ENCODE measurements at regions not wholly inside any gene's neighbourhood (a gene's known extent, or its start where the extent isn't known, plus 50 kb on each side); places are given as distances from the start of the nearest gene placed in this dataset.
A peak's percentile ranks its signal among the peaks of the same experiment; 100 is the strongest.
"Not testable (repeated sequence)": the region's sequence is repeated elsewhere in the genome, so short reads cannot be mapped to it uniquely, and the experiment has no call there.

DNA sequence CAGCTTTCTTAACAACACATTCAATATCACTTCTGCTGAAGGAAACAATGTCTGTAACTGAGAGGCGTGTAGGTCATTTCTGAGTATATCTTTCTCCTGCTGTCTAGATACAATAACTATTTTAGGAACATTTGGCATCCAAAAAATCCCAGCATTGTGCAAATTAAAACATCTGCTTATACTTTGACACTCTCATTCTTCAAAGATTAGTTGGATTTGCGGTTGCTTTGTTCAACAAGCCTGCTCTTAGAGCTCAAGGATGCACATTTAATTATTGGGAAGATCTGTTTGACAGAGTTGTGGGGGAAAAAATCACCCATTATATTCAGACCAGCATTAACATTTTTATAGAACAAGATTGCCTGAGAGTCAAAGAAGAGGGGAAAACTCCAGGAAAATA, 449.5 kb upstream of the HNRNPA3 start:
- no peak for DNase-seq (ENCODE audit: low spot score)

DNA sequence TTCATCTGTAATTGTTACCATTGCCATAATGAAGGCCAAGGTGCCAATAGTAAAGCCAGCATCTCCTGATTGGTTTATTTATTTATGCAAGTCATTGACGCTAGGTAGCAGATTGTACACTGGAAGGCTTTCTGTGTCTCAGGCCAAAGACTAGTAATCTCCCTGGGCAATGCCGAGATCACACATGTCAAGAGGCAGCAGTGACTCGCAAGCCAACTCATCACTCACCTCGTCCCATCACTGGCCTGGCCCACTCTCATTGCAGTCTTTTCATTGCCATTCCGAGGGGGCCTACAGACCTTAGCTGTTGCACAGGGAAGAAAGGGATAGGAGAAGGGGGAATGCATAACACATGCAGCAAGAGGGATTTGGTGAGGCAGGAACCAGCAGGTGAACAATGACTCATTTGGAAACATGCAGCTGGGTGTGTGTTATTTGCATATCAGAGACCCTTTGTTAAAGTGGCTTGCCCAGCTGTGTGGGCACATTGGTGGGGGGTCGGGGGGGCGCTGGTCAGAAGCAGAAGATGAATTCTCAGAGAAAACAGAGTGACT, 448.7 kb upstream of the HNRNPA3 start:
- no peak for DNase-seq (ENCODE audit: low spot score)

GRCh38 chr2:176764921-176765320, 447.7 kb upstream of the HNRNPA3 start:
- no peak for DNase-seq (ENCODE audit: low spot score)

DNA sequence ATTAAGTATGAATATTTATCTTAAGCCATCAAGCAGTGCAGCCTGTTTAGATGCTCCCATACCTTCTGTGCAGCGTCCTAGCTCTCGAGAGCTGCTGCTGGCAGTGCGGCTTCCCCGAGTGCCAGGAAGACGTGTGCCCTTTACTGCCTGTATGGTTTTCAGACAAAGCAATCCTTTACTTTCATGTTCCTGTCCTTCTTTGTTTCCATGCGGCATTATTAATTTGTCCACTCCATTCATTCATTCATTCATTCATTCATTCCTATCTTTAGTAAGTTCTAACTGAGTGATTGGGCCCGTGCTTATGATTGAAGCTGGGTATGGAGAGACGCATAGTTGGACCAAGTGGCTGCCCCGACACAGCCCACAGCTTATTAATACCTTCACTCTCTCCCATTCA, 446.6 kb upstream of the HNRNPA3 start:
- no peak for DNase-seq (ENCODE audit: low spot score)

DNA sequence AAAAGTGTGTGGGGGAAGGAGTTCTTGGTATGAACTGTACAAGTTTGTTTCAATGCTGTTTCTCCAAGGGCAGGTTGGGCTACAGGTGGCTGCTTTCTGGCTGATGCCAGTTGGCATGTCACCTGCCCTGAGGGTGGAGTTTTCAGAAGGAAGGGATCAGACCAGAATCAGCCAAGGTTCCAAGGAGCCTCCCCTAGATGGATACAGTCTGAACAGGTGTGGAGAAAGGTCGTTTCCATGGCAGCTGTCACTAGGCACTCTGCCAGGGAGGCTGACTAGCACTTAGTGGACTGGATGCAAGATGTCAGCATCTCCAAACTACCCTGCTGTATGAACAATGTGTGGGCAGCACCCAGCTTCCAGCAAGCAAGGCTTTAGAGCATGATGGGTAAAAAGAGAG, 444.4 kb upstream of the HNRNPA3 start:
- DNase-seq (ENCODE audit: low spot score) = peak; percentile 14

DNA sequence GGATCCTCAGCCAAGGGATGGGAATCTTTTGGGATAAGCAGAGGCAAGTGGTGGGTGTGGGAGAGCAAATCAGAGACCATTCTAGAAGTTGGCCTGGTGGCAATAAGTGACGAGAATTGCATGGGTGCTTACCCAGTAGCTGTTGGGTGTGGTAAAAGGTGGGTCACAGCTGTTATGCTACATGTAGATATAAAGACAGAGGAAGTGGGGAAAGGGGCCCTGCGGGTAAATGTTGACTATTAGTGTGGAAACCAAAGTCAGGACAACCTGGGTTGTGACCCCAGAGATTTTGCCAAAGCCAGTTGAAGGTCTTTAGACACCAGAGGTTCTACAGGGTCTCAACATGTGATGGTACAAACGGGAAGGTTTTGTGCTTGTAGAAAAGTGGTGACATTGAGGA, 443.6 kb upstream of the HNRNPA3 start:
- DNase-seq (ENCODE audit: low spot score) = no peak

GRCh38 chr2:176769499-176770370, 442.9 kb upstream of the HNRNPA3 start:
- no peak for DNase-seq (ENCODE audit: low spot score)

- no peak for DNase-seq (ENCODE audit: low spot score)
Observed at GRCh38 chr2:176772816-176773215, 439.8 kb upstream of the HNRNPA3 start.

- DNase-seq (ENCODE audit: low spot score) = no peak
Observed at GRCh38 chr2:176774766-176775451, 437.7 kb upstream of the HNRNPA3 start.

DNA sequence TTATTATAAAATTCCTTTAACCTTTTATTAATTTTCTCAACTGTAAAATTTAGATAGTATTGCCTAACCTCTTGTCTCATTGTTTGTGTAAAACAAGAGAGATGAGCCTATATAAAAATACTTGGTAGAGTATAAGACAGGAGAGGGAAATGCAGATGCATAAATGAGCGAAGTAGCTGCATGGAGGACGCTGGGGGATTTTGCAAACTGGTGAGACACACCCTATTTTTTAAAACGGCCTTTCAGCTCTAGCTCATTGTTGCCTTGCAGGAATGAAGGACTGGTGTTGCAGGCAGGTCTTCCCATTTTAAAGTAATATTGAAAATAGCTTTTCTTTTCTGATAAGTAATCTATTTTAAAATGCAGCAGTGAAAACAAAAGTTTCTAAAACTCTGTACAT, 435.3 kb upstream of the HNRNPA3 start:
- DNase-seq (ENCODE audit: low spot score) = no peak

GRCh38 chr2:176779917-176780316, 432.7 kb upstream of the HNRNPA3 start:
- DNase-seq (ENCODE audit: low spot score) = no peak

DNA sequence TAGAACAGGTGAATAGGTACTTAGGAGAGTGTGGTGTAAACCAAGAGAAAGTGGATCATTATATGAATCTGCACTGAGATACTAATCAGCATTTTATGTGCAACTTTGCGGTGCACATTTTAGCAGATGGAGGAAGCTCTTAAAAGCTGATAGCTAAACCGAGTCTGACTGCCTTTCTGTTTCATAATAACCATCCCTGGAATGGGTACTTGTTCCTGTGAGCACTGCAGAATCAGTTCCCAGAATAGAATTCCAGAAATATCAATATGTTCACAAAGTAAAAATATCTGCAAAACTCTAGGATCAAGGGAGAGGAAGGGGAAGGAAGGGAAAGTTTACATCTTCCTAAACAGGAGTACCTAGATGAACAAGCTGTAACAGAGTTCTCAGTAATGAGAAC, 432.2 kb upstream of the HNRNPA3 start:
- DNase-seq (ENCODE audit: low spot score) = no peak

- no peak for DNase-seq (ENCODE audit: low spot score)
Observed at GRCh38 chr2:176781570-176782217, 430.9 kb upstream of the HNRNPA3 start.

DNA sequence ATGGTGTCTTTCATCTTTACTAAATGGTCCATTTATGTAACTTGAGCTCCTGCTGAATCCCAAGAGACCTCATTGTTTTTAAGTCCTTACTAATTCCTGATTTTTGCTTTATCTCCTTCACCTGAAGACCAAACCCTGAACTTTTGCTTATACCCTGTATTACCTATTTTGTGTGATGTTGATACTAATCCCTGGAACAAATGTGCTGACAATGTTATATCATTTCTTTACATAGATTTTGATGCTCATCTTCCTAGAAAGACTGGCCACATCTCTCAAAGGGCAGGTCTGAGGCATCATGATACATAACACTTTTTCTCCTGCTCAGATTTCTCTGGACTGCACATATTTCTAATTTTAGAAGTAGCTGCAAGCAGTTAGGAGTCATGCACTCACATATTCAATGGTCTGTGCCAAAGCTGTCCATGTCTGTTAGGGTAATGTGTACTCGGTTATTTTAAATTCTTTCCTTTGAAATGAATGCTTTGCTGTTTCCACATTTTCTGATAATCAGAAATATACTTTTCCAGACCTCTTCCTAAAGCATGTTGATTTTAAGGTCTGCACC, 427.9 kb upstream of the HNRNPA3 start:
- no peak for DNase-seq (ENCODE audit: low spot score)

DNA sequence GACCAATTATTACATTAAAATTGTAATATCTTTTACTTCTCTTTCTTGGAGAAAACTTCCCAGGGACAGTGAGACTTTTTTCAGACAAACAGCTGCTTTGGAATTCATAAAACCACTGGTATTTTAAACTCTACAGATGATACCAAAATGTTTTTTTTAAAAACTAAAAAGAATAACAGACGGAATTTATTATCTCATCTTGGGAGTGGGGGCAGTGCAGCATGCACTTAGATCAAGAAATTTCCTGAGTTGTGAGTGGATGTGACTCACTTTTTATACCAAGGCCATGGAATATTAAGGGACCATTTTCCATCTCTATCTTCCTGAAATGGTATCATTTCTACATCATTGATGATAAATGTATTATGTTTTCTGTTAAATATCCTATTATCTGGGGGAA, 422.8 kb upstream of the HNRNPA3 start:
- DNase-seq (ENCODE audit: low spot score) = no peak

DNA sequence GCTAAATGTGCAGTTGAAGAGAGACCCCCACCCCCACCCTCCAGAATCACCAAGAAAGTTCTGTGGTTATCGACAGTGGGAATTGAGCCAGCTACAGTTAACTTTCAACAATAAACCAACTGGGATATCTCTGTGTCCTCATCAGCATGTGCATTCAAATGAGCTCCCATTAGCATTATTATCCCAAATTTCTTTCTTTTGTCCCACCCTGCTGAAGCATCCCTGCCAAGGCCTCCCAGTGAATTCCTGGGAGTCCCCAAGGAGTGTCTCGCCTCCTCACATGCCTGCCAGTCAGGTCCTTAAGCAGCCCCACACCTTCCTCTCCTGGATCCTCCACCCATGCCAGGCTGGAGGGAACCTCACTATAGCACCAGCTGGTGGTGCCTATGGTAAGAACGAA, 422.1 kb upstream of the HNRNPA3 start:
- no peak for DNase-seq (ENCODE audit: low spot score)

DNA sequence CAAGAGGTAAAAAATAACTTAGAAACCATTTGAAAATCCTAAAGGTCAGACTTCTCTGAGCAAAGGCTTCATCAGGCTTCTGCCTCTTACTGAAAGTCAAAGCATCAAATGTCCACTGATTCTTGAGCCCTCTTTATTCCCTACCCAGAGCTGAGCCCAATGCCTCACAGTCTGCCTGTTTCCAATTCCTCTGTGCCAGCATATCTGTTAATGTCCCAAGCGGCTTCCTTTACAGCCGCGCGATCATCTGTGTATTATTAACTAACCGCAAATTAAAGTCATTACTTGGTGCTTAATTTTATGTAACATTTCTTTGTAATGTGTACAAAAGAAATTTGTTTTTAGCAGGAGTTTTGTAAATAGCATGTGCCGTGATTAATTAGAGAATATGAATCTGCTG, 418.8 kb upstream of the HNRNPA3 start:
- DNase-seq (ENCODE audit: low spot score) = no peak

GRCh38 chr2:176794392-176794791, 418.2 kb upstream of the HNRNPA3 start:
- DNase-seq (ENCODE audit: low spot score) = no peak

GRCh38 chr2:176795823-176796222, 416.8 kb upstream of the HNRNPA3 start:
- no peak for DNase-seq (ENCODE audit: low spot score)

DNA sequence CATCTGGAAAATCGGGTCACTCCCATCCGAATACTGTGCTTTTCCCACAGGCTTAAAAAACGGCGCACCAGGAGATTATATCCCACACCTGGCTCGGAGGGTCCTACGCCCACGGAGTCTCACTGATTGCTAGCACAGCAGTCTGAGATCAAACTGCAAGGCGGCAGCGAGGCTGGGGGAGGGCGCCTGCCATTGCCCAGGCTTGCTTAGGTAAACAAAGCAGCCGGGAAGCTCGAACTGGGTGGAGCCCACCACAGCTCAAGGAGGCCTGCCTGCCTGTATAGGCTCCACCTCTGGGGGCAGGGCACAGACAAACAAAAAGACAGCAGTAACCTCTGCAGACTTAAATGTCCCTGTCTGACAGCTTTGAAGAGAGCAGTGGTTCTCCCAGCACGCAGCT, 415.9 kb upstream of the HNRNPA3 start:
- not testable (repeated sequence) for DNase-seq (ENCODE audit: low spot score)

GRCh38 chr2:176804392-176804791, 408.2 kb upstream of the HNRNPA3 start:
- DNase-seq (ENCODE audit: low spot score) = no peak

GRCh38 chr2:176805345-176805744, 407.2 kb upstream of the HNRNPA3 start:
- DNase-seq (ENCODE audit: low spot score) = no peak
